H9 (cell line): ENCODE measurements at regions not wholly inside any gene's neighbourhood (a gene's known extent, or its start where the extent isn't known, plus 50 kb on each side); places are given as distances from the start of the nearest gene placed in this dataset.

Experiments
- DNase-seq: peaks from one replicate; pipeline ENCODE4 v3.0.0-alpha.2; 2017
- H2AFZ ChIP-seq: one replicate; pipeline ENCODE4 v1.6.1; 2013; ENCODE audit warnings: mild to moderate bottlenecking, low read length, control low read depth, moderate library complexity
- H2AK5ac ChIP-seq: 2 replicates; pipeline ENCODE4 v1.6.1; 2013; ENCODE audit warnings: low read length, control low read depth, mixed read lengths; ENCODE audit not compliant: insufficient read length
- H2BK120ac ChIP-seq: one replicate; pipeline ENCODE4 v1.6.1; 2013; ENCODE audit warnings: low read depth, mild to moderate bottlenecking, low read length, control low read depth, inconsistent platforms; ENCODE audit not compliant: poor library complexity, severe bottlenecking
- H2BK12ac ChIP-seq: 2 replicates; pipeline ENCODE4 v1.6.1; 2013; ENCODE audit warnings: low read length, control low read depth, mixed read lengths, low read depth; ENCODE audit not compliant: insufficient read length
- H2BK15ac ChIP-seq: 2 replicates; pipeline ENCODE4 v1.6.1; 2013; ENCODE audit warnings: low read depth, low read length, control low read depth
- H2BK20ac ChIP-seq: one replicate; pipeline ENCODE4 v1.6.1; 2013; ENCODE audit warnings: low read depth, mild to moderate bottlenecking, low read length, control low read depth, inconsistent platforms; ENCODE audit not compliant: poor library complexity, severe bottlenecking
- H2BK5ac ChIP-seq: 2 replicates; pipeline ENCODE4 v1.6.1; 2013; ENCODE audit warnings: low read length, control low read depth, mixed read lengths; ENCODE audit not compliant: insufficient read length
- H3K14ac ChIP-seq: 2 replicates; pipeline ENCODE4 v1.6.1; 2013; ENCODE audit warnings: low read length, control low read depth; ENCODE audit not compliant: insufficient read depth
- H3K18ac ChIP-seq: 2 replicates; pipeline ENCODE4 v1.6.1; 2013; ENCODE audit warnings: low read depth, mild to moderate bottlenecking, mixed read lengths, low read length, control low read depth; ENCODE audit not compliant: insufficient read length
- H3K23ac ChIP-seq: 2 replicates; pipeline ENCODE4 v1.6.1; 2013; ENCODE audit warnings: low read length, control low read depth, mixed read lengths, low read depth; ENCODE audit not compliant: insufficient read length
- H3K23me2 ChIP-seq: 2 replicates; pipeline ENCODE4 v1.6.1; 2013; ENCODE audit warnings: low read depth, mild to moderate bottlenecking, mixed read lengths, low read length, control low read depth; ENCODE audit not compliant: insufficient read length, poor library complexity, severe bottlenecking
- H3K27ac ChIP-seq: 2 replicates; pipeline ENCODE4 v1.5.1; 2013; ENCODE audit warnings: low read length, control low read depth, mixed read lengths, low read depth; ENCODE audit not compliant: insufficient read length
- H3K27me3 ChIP-seq: 2 replicates; pipeline ENCODE4 v1.6.1; 2013; ENCODE audit warnings: low read length, control low read depth, inconsistent platforms; ENCODE audit not compliant: insufficient read depth
- H3K4ac ChIP-seq: 2 replicates; pipeline ENCODE4 v1.6.1; 2013; ENCODE audit warnings: low read depth, mild to moderate bottlenecking, control low read depth, inconsistent platforms, low read length, moderate library complexity
- H3K4me1 ChIP-seq: 2 replicates; pipeline ENCODE4 v1.6.1; 2013; ENCODE audit warnings: low read length, control low read depth, inconsistent platforms; ENCODE audit not compliant: insufficient read depth
- H3K4me2 ChIP-seq: 2 replicates; pipeline ENCODE4 v1.6.1; 2013; ENCODE audit warnings: low read length, control low read depth, mixed read lengths; ENCODE audit not compliant: insufficient read length, insufficient read depth
- H3K56ac ChIP-seq: 2 replicates; pipeline ENCODE4 v1.6.1; 2013; ENCODE audit warnings: low read depth, mild to moderate bottlenecking, mixed read lengths, low read length, control low read depth; ENCODE audit not compliant: insufficient read length
- H3K79me1 ChIP-seq: 2 replicates; pipeline ENCODE4 v1.6.1; 2013; ENCODE audit warnings: low read depth, mild to moderate bottlenecking, moderate library complexity, low read length, control low read depth, inconsistent platforms; ENCODE audit not compliant: insufficient read depth, poor library complexity, severe bottlenecking
- H3K79me2 ChIP-seq: 2 replicates; pipeline ENCODE4 v1.6.1; 2013; ENCODE audit warnings: low read length, control low read depth, inconsistent platforms; ENCODE audit not compliant: insufficient read depth
- H3K9ac ChIP-seq: 2 replicates; pipeline ENCODE4 v1.6.1; 2013; ENCODE audit warnings: low read length, control low read depth, mixed read lengths; ENCODE audit not compliant: insufficient read length; ENCODE audit errors: extremely low read depth
- H3K9me3 ChIP-seq: one replicate; pipeline ENCODE4 v1.6.1; 2013; ENCODE audit warnings: low read depth, low read length, inconsistent platforms; ENCODE audit not compliant: control insufficient read depth
- H3T11ph ChIP-seq: one replicate; pipeline ENCODE4 v1.6.1; 2013; ENCODE audit warnings: mild to moderate bottlenecking, low read length, control low read depth, inconsistent platforms
- H4K20me1 ChIP-seq: one replicate; pipeline ENCODE4 v1.6.1; 2013; ENCODE audit not compliant: control insufficient read depth, insufficient read length, insufficient read depth
- H4K5ac ChIP-seq: 2 replicates; pipeline ENCODE4 v1.6.1; 2013; ENCODE audit warnings: low read depth, mild to moderate bottlenecking, mixed read lengths, low read length, control low read depth; ENCODE audit not compliant: insufficient read length
- H4K8ac ChIP-seq: replicated peaks from 2 replicates; pipeline ENCODE4 v1.6.1; 2013; ENCODE audit warnings: low read length, control low read depth, mixed read lengths, low read depth; ENCODE audit not compliant: insufficient read length
- H4K91ac ChIP-seq: 2 replicates; pipeline ENCODE4 v1.6.1; 2013; ENCODE audit warnings: low read depth, mild to moderate bottlenecking, moderate library complexity, mixed read lengths, low read length, control low read depth; ENCODE audit not compliant: insufficient read length
- H3K27ac Mint-ChIP-seq, 3 experiments: 2 replicates in 2 of 3; 3 replicates in 1 of 3; pipeline ENCODE4 v1.8.0; 2020 to 2021; ENCODE audit warnings: mixed read lengths in 3 of 3, mild to moderate bottlenecking in 1 of 3, moderate library complexity in 1 of 3
- H3K27me3 Mint-ChIP-seq: 2 replicates; pipeline ENCODE4 v1.8.0; 2021; ENCODE audit warnings: low read depth, mild to moderate bottlenecking, moderate library complexity, mixed read lengths
- H3K36me3 Mint-ChIP-seq, 3 experiments: 2 replicates in 2 of 3; 3 replicates in 1 of 3; pipeline ENCODE4 v1.8.0; 2020 to 2021; ENCODE audit warnings: low read depth in 3 of 3, mixed read lengths in 3 of 3; ENCODE audit not compliant: insufficient read depth in 1 of 3
- H3K4me1 Mint-ChIP-seq, 2 experiments: 2 replicates each; pipeline ENCODE4 v1.8.0; 2020; ENCODE audit warnings: mixed read lengths in 2 of 2
- H3K4me3 Mint-ChIP-seq, 2 experiments: 2 replicates in 1 of 2; 3 replicates in 1 of 2; pipeline ENCODE4 v1.8.0; 2020 to 2021; ENCODE audit warnings: mild to moderate bottlenecking in 2 of 2, mixed read lengths in 2 of 2, moderate library complexity in 1 of 2
- H3K9me3 Mint-ChIP-seq, 2 experiments: 2 replicates in 1 of 2; 3 replicates in 1 of 2; pipeline ENCODE4 v1.8.0; 2020; ENCODE audit warnings: mild to moderate bottlenecking in 2 of 2, mixed read lengths in 2 of 2, moderate library complexity in 1 of 2
- CTCF ChIP-seq: fragments of 200-600 bp; sonication (generic); conservative IDR thresholded peaks from 3 replicates; pipeline ENCODE4 v1.8.0; 2021; ENCODE audit warnings: antibody characterized with exemption, mild to moderate bottlenecking

DNA sequence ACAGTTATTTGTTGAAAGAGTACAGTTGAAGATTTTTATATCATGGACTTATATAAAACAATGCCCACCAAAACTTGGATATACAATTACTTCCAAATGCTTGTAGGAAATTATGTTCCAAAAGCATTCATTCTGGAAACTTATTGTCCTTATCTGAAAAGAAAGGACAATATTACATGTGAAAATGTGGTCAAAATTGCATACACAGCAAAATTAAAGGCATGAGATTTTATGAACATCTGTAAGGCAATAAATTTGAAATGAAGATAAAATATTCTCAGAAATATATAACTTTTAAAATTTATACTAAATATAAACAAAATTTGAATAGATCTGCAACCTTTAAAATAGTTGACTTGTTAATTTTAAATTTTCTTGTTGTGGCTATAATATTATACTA lies 1173.8 kb downstream of the NLGN4X start:
- no peaks in the 10 kb centered on the region for H4K20me1 ChIP-seq
- no peak overlapping the region for H2BK120ac ChIP-seq
- H2AFZ ChIP-seq, result no peak overlapping the region
- H4K8ac ChIP-seq, result no peak overlapping the region
- H2BK12ac ChIP-seq, result no peak overlapping the region
- H3K79me1 ChIP-seq, result no peaks in the 10 kb centered on the region
- H2BK15ac ChIP-seq, result no peak overlapping the region
- Mint-ChIP-seq H3K36me3 (peaks cover 6 to 10% (median 9%) of the 10 kb centered on the region in 3 experiments), H3K9me3 (peaks cover 2 to 9% of the 10 kb centered on the region in 2 experiments; a peak in 3 of 5 replicates), H3K4me1 (peaks cover 7 to 8% of the 10 kb centered on the region in 2 experiments), H3K4me3 (no peak overlapping the region), H3K27me3 (no peaks in the 10 kb centered on the region), H3K27ac (no peak overlapping the region)
- H3K23me2 ChIP-seq, result no peaks in the 10 kb centered on the region
- H3K4ac ChIP-seq, result no peak overlapping the region
- H4K5ac ChIP-seq, result no peak overlapping the region
- no peaks in the 10 kb centered on the region for H3K9me3 ChIP-seq
- no peak overlapping the region for H3K14ac ChIP-seq
- H3K4me2 ChIP-seq, result no peak overlapping the region
- H2BK5ac ChIP-seq, result no peak overlapping the region
- H3K9ac ChIP-seq, result no peak overlapping the region
- no peak for DNase-seq
- no peak overlapping the region for H2AK5ac ChIP-seq
- no peak overlapping the region for H3K23ac ChIP-seq
- H2BK20ac ChIP-seq, result no peak overlapping the region
- H3K18ac ChIP-seq, result no peak overlapping the region
- no peak overlapping the region for H4K91ac ChIP-seq
- no peak for TF ChIP-seq CTCF
- no peaks in the 10 kb centered on the region for H3K27me3 ChIP-seq
- H3K27ac ChIP-seq, result no peak overlapping the region
- peaks cover 4% of the 10 kb centered on the region for H3K4me1 ChIP-seq
- H3K79me2 ChIP-seq, result no peaks in the 10 kb centered on the region
- no peak overlapping the region for H3T11ph ChIP-seq
- no peak overlapping the region for H3K56ac ChIP-seq
